ENCODE measurements at regions not wholly inside any gene's neighbourhood (a gene's known extent, or its start where the extent isn't known, plus 50 kb on each side); places are given as distances from the start of the nearest gene placed in this dataset.
A peak's percentile ranks its signal among the peaks of the same experiment; 100 is the strongest.
"Not testable (repeated sequence)": the region's sequence is repeated elsewhere in the genome, so short reads cannot be mapped to it uniquely, and the experiment has no call there.

DNA sequence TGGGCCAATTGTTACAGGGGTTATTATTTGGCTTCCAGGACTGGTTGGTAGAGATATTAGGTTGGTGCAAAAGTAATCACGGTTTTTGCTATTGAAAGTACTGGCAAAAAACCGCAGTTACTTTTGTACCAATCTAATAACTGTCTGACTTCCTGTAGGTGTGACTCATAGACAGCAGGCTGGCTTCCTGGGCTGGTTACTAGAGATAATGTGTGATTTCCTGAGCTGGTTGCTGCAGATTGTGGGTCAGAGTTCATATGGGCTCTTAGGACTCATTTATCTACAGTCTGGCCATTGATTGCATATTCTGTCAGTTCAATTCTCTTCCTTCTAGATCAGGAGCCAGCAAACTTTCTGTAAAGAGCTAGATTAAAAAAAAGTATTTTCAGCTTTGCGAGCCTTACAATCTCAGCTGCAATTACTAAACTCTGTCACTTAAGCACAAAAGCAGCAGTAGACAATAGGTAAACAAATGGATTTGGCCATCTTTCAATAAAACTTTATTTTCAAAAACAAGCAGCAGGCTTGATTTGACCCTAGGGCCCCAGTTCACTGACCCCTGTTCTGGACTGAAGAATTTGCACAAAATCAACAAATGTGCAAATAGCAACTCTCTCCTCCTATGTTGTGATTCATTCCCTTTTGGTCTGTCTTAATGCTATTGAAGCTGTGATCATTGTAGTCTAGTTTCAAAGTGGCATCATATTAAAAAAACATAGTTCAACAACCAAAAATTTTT, 50.8 kb upstream of the BOD1L1 start:
- peak; percentile 21 for DNase-seq

GRCh38 chr4:13681570-13681969, 54.0 kb upstream of the BOD1L1 start:
- no peak for DNase-seq

DNA sequence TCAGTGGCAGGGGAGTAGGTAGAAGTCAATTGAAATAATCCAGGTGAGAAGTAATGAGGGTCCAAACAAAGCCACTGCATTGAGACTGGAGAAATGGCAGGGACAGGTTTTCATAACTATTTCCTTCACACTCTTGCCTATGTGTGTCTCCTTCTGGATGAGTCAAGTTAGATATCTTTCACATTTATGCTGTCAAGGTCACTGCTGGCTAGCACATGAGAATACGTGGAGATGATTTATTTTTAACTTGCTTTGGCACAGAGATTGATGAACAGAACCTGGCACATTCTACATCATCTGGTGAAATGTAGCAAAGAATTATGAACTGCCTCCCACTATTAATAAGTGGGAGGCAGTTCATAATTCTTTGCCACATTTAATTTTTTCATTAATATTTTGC, 66.7 kb upstream of the BOD1L1 start:
- DNase-seq, result no peak

DNA sequence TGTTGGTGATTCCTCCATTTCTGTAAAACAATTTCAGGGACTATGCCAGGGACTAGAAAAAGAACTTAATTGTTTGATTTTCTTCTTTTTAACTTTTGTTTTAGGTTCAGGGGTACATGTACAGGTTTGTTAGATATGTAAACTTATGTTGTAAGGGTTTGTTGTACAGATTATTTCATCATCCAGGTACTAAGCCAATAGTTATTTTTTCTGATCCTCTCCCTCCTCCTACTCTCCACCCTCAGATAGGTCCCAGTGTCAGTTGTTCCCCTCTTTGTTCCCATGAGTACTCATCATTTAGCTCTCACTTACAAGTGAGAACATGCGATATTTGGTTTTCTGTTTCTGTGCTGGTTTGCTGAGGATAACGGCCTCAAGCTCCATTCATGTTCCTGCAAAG, 70.8 kb upstream of the BOD1L1 start:
- no peak for DNase-seq

- DNase-seq, result no peak
Measured at GRCh38 chr4:13700021-13700857, 72.7 kb upstream of the BOD1L1 start.

GRCh38 chr4:13700858-13701140, 73.3 kb upstream of the BOD1L1 start:
- DNase-seq, result not testable (repeated sequence)

DNA sequence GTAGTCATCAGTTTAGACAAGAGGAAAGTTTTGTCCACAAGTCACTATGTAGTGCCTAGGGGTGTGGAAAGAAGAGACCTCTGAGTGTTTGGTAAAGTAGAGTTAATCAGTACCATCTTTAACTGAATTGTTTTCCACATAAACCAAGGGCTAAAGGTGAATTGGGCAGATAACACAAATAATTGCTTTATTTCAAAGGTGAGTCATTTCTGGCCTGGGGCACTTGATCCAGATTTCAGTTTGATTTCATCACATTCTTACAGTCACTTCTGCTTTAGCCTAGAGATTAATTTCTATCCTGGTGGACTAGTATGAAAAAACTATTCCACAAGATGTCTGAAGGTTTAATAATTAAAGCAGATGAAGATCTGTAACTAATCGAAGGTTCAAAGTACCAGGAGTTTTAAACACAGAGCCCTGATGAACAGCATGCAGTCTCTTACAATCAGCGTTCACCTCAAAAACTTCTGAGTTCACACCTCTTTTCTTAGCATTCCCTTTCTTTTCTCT, 74.5 kb upstream of the BOD1L1 start:
- no peak for DNase-seq

- no peak for DNase-seq
Measured at GRCh38 chr4:13703096-13703495, 75.6 kb upstream of the BOD1L1 start.

DNA sequence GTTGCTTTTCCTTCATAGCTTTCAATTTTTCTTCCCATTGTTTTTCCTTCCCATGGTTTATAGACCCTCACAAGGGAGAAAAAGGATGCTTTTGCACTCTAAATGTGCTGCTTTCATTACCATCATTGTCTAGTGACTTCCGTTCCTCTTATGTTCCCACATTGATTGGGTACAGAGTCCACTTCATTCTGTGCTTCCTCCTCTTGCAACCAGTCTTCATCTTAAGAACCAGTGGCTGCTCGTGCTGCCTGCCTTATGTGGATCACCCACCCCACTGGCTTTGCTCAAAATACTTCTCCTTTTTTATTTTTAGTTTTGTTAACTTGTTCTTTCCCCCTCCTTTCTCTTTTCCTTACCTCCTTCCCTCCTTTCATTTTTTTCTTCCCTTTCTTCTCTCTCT, 76.5 kb upstream of the BOD1L1 start:
- no peak for DNase-seq

DNA sequence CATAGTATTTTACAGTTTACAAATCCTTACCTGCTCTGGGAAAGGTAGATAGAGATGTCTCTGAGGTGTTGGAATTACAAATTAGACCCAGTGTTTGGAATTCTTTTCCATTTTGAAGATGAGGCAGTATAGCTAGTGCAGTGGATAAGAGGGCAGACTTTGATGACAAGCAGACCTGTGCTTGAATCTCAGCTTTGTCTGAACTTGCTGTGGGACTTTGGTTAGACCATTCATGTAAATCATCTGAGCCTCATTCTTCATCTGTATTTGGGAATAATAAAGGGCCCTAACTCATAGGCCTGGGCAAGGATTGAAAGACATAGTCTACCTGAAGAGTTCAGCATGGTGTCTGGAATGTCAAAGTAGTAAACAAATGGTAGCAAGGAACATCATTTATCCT, 77.2 kb upstream of the BOD1L1 start:
- no peak for DNase-seq

DNA sequence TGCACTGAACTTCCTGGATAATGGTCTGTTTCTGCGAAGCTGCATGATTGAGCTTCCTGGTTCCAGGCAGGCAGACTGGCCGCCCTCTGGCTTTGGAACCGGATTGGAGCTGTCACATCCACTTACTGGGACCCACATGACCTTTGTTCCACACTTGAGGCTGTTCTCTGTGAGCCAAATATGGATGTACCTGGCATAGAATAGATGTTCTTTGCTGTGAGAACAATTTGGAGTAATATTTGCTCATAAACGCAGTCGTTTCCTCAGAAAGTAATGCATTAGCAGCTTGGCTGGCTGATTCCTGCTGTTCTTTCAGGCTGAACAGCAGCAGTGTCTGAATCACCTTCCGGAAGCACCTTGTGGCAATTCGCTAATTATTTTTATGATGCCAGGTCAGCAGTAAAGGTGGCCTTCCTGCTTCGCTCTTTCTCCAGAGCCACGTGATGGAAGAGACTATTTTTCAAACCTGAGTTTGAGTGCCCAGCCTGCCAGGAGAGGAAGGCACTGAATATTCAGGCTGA, 78.1 kb upstream of the BOD1L1 start:
- no peak for DNase-seq

DNA sequence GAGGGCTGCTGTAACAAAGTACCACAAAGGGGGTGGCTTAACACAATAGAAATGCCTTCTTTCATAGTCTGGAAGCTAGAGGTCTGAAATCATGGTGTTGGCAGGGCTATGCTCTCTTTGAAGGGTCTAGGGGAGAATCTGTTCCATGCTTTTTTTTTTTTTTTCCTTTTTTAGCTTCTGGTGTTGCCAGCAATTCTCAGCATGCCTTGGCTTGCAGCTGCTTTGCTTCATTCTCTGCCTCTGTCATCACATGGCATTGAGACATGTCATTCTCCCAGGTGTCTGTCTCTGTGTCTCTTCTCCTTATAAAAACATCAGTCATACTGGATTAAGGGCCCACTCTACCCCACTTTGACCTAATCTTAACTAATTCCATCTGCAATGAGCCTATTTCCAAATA, 78.6 kb upstream of the BOD1L1 start:
- DNase-seq, result no peak

GRCh38 chr4:13706716-13707115, 79.2 kb upstream of the BOD1L1 start:
- DNase-seq, result no peak

- no peak for DNase-seq
Measured at GRCh38 chr4:13710246-13710885, 82.8 kb upstream of the BOD1L1 start.

DNA sequence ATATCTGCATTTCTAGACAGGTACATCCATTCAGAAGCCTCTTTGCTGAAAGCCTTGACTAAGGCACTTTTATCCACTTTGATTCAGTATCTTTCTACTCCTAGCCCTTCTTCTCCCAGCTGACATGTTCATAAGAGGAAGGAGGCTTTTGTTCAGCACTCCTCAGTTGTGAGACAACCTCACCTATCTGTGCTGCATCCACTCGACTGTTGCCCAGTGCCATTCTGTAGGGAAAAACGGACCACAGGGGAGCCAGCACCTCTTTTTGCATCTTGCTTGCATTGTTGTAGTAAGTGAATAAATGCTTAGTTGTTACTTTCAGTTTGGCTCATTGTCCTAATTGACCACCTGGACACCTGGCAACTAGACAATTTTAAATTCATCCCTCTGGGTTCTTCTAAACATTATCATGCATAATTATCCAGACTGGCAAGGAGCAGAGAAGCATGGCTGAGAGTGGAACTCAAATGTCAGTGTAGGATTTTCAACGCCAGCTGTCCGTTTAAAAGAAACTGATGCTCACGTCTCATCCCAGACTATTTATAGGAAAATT, 83.8 kb upstream of the BOD1L1 start:
- no peak for DNase-seq

GRCh38 chr4:13721894-13722293, 94.4 kb upstream of the BOD1L1 start:
- no peak for DNase-seq

GRCh38 chr4:13722649-13723048, 95.1 kb upstream of the BOD1L1 start:
- no peak for DNase-seq

DNA sequence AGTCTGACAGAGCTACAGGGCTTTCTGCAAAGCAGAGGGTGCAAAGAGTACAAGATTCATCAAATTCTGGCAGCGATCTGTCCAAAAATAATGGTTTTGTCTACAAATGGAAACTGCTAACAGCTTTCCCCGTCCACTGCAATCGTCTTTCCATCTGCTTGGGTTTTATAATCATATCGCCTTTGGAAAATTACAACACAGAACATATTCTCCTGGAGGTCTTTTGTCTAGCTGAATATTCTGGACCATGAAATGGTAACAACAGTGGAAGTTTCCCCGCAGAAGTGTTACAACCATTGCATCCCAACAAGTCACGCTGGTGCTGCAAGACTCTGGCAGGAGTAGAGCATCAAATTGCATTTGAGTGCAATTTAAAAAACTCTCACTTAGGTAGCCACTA, 101.2 kb upstream of the BOD1L1 start:
- no peak for DNase-seq

DNA sequence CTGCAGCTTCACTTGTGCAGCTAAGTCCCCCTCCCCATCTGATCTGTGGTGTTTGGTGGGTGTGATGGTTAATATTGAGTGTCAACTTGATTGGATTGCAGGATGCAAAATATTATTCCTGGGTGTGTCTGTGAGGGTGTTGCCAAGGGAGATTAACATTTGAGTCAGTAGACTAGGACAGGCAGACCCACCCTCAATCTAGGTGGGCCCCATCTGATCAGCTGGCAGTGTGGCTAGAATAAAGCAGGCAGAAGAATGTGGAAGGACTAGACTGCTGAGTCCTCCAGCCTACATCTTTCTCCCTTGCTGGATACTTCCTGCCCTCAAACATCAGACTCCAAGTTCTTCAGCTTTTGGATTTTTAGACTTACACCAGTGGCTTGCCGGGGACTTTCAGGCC, 103.5 kb upstream of the BOD1L1 start:
- no peak for DNase-seq

DNA sequence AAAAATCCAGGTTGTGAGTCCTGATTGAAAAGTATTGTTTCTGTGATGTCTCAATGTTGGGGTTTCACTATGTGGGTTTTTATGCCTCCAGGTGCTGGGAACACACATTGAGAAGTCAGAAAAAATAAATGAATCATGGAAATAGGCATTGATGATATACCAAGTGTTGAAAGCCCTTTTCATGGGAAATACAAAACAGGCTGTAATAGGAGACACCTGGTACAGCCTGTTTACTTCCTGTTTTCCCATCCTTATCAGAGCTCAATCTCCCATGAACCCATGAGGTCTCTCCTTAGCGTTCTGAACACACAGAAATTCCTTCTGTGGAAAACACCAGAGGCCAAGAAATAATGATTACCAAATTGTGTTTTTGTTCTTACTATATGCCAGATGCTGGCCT, 106.3 kb upstream of the BOD1L1 start:
- DNase-seq, result no peak

DNA sequence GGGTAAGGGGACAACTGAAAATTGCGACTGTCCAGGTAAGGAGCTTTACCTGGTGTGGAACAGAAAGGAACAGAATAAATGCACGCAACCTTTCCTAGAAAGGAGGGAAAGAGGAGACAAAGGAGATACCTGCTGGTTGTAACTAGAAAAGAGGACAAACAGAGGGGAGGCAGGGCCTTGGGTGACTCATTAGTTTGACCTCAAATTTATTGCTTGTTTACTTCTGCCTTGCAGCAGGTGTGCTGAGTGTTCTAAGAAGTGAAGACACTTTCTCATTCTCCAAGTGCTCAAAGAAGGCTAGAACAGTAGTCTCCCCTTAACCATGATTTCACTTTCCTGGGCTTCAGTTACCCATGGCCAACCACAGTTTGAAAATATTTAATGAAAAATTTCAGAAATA, 123.1 kb upstream of the BOD1L1 start:
- no peak for DNase-seq

GRCh38 chr4:13761581-13761980, 134.1 kb upstream of the BOD1L1 start:
- not testable (repeated sequence) for DNase-seq

GRCh38 chr4:13762130-13762529, 134.6 kb upstream of the BOD1L1 start:
- no peak for DNase-seq

Measured in activated CD4-positive, alpha-beta T cell treated with anti-CD3 and anti-CD28 coated beads, Interleukin-10, Interleukin-2, amounts not matched to agents 100 ng/mL and 50 ng/mL, durations not matched to agents 16 hours and 8 hours (primary cell).